T-helper 22 cell (primary cell): ENCODE measurements at regions not wholly inside any gene's neighbourhood (a gene's known extent, or its start where the extent isn't known, plus 50 kb on each side); places are given as distances from the start of the nearest gene placed in this dataset.

Experiments
- DNase-seq: peaks from one replicate; pipeline ENCODE4 v3.0.0-alpha.2; 2020; ENCODE audit warnings: low read depth

DNA sequence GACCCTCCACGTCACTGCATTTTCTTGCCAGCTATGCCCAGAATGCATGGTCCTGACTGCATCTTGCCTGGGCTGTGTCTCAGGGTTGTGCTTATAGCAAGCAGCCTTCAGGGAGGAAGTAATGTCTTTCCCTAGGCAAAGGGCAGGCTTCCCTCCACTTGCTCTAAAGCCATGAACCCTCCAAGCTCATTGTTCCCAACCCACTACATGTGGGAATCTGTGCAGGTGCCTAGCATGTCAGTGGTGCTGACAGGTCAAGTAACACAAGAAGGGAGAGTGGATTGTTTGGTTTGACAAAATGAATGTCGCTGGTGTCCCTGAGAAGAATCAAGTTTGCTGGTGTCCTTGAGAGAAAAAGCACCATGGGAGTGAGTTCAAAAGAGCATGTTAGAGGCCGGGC lies 53.9 kb upstream of the UCN3 start:
- DNase-seq, result no peak

GRCh38 chr10:5311617-5312016 lies 53.1 kb upstream of the UCN3 start:
- no peak for DNase-seq

DNA sequence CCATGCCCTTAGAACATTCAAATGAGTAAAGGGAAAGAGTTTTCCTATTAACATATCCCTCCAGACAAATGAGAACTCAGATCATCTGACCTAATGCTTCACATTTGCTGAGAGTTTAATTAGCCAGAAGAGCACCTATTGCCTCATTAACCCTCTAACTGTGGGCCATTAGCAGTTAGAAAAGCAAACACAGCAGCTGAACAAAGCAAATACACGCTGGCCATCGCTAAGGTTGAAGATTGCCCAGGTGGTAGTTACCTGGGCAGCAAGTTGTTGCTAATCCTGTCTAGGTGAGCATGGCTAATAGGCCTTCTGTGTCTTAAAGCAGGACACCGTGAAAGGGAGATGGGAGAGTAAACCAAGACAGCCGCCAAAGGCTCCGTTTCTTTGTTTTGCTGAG lies 49.9 kb upstream of the UCN3 start:
- no peak for DNase-seq
